ENCODE measurements at regions not wholly inside any gene's neighbourhood (a gene's known extent, or its start where the extent isn't known, plus 50 kb on each side); places are given as distances from the start of the nearest gene placed in this dataset.

GRCh38 chr2:121875585-121876185 is 120.2 kb downstream of the TSN start:
- TF ChIP-seq CTCF (IDR thresholded peaks at IDR 0.05), result no peak
- no peak for TF ChIP-seq POLR2A (IDR thresholded peaks at IDR 0.05)

Data from esophagus squamous epithelium (tissue), 4 donors.